GM21381 (cell line): ENCODE measurements at regions not wholly inside any gene's neighbourhood (a gene's known extent, or its start where the extent isn't known, plus 50 kb on each side); places are given as distances from the start of the nearest gene placed in this dataset.

Experiments
- ATAC-seq: cut with Tn5 transposase; IDR thresholded peaks from one replicate; pipeline ENCODE4 v1.9.1; 2021; ENCODE audit warnings: mild to moderate bottlenecking, moderate library complexity; ENCODE audit not compliant: unreplicated experiment

GRCh38 chr13:74219566-74219965 is 85.4 kb upstream of the KLF12 start:
- ATAC-seq: no peak

- no peak for ATAC-seq
These were observed 84.1 kb upstream of the KLF12 start for GRCh38 chr13:74218291-74218690.

GRCh38 chr13:74217811-74218210 is 83.6 kb upstream of the KLF12 start:
- ATAC-seq: no peak

- no peak for ATAC-seq
These were observed 81.2 kb upstream of the KLF12 start for GRCh38 chr13:74215420-74215819.

DNA sequence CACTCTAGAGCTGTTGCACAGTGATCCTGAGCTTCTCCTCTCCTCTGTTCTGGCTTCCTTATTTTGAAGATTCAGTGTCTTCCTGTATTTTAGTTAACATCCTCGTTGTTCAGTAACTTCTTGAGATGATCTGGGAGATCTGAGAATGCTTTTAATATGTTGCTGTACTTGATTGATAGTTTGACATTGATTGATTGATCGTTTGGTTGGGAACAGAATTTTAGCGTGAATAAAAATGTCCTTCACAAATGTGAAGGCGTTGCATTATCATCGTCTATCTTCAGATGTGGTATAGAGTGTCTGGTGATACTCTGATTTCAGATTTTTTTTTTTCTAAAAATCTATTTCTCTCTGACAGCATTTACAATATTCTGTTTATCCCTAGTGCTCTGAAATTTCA is 80.1 kb upstream of the KLF12 start:
- ATAC-seq: no peak

DNA sequence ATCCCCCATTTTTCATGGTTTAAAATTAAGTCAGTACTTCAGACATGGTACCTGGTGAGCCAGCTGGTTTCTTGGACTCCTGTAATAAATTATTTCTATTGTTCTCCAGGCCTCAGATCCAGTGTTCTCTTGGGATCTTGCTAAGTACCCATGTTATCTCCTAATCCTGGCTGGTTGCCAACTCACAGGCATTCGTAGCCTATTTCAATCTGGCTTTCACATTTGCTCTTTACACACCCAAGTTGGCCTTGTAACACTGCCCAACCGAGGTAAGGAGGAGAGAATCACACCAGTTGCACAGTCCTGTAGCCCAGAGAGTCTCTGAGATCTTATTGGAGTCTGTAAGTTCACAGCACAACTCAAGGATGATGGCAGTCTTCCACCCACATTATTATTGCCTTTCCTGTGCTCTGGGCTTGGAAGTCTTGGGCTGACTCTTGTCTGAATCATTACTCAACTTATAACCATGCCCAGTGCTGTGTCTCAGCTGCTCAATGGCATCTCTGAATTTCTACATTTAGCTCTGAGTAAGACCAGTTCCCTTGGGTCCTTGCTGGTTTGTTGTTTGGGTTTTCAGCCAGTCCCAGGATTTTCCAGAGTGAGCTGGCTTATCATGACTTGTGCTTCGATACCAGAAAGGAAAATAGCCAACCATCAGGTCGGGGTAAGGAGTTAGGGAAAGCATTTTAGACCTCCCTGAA is 76.6 kb upstream of the KLF12 start:
- no peak for ATAC-seq

- ATAC-seq: no peak
These were observed 72.7 kb upstream of the KLF12 start for GRCh38 chr13:74206855-74207254.

- no peak for ATAC-seq
These were observed 71.9 kb upstream of the KLF12 start for GRCh38 chr13:74206061-74206561.

- no peak for ATAC-seq
These were observed 71.1 kb upstream of the KLF12 start for GRCh38 chr13:74205313-74205690.

GRCh38 chr13:74204602-74205312 is 70.6 kb upstream of the KLF12 start:
- ATAC-seq: no peak

DNA sequence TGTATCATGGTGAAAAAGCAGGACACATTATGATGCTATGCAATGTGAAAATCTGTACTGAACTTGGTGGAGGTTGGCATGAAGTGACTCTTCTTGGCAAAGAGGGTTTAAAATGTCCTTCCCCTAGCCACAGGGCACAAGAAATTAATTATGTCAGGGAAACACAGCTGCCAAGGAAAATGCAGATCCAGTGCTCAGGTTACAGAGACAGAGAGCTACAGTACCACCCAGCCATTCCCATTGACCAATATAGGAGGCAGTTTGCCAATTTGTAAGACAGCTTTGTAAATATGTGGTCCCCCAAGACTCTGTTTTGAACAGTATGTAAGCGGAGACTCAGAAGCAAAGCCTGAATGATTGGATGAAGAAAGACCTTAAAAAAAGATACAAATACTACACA is 69.4 kb upstream of the KLF12 start:
- no peak for ATAC-seq

DNA sequence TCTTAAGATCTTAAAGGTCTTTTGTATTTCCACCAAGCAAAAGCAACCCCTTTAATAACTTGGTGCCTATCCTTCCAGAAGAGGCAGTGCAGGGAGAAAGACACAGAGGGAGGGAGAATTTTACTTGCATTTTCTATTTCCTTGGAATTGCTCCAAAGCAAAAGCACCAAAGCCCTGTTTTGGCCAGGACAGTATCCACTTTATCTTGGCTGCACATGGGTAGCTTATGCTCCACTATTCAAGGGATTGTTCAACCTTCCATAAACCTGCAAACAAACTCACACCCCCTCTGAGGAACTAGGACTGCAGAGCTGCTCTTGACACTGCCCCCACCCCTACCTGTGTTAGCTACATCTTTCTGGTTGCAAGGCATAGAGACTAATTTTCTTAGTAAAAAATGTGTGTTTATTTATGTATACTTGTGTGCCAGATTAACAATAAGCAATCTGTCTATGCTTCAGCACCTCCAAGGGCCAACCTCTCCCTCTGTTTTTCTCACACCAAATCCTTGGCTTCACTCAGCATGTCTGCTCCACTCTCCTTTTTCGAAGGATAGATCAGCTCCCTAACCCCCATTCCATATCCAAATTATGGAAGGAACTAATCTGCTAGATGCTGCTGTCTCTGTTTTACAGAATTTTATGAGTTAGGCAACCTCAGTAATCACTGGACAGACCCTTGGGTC is 68.1 kb upstream of the KLF12 start:
- ATAC-seq: no peak

DNA sequence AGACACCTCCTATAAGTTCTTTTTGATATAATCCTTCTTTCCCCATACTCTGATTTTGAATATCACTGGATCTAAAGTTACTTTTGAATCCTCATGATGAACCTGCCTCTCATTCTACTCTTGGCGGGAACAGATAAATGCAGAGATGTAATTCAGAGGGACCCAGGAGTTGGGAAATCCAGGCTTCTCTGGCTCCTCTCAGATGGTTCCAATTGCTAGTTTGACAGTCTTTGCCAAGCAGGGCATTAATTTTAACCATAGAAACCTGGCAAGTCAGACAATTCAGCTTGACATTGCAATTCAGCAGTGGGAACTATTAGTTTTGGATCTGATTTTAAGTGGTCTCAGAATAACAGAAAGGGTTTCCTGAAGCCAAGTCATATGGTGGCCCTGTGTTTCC is 67.3 kb upstream of the KLF12 start:
- ATAC-seq: no peak

- ATAC-seq: no peak
These were observed 65.9 kb upstream of the KLF12 start for GRCh38 chr13:74200081-74200480.

- no peak for ATAC-seq
These were observed 63.6 kb upstream of the KLF12 start for GRCh38 chr13:74197677-74198429.

DNA sequence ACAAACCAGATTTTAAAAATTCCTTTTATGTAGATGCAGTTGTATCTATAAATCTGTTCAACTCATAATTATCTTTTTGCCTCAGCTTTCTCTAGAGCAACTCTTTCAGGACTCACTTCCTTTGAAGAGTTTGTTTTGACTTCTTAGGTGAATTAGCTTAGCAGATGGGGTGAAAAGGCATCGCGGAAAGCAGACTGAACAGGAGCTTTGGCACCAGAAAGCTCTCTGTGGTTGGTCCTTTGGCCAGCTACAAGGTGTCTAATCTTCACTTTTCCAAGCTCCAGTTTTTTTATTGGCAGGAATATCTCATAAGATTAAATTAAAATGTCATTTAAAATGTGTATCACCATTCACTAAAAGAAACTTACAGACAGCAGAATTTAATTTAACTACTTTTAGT is 60.6 kb upstream of the KLF12 start:
- ATAC-seq: no peak

- no peak for ATAC-seq
These were observed 59.2 kb upstream of the KLF12 start for GRCh38 chr13:74193391-74193790.

GRCh38 chr13:74191410-74191809 is 57.2 kb upstream of the KLF12 start:
- no peak for ATAC-seq

GRCh38 chr13:74190999-74191398 is 56.8 kb upstream of the KLF12 start:
- ATAC-seq: no peak

- no peak for ATAC-seq
These were observed 53.4 kb upstream of the KLF12 start for GRCh38 chr13:74187564-74187963.

DNA sequence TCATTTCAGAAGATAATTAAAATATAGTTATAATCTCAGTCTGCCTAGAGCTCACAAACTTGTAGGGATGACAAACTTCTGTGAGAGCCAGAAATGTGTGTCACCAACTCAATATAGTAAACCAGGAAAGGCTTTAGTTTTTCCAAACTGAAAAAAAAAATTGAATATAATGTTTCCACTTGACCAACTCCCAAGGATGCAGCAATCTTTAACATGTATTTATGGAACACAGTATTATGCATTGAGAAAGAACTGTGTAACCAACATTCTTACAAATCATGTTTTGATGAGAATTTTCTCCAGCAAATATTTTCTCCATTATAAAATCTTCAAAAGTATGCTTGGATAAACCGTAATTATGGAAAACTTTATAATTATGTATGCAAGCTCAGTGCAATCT is 50.1 kb upstream of the KLF12 start:
- no peak for ATAC-seq
